ENCODE measurements at regions not wholly inside any gene's neighbourhood (a gene's known extent, or its start where the extent isn't known, plus 50 kb on each side); places are given as distances from the start of the nearest gene placed in this dataset.

GRCh38 chr3:165640031-165640430 is 197.2 kb downstream of the BCHE start:
- TF ChIP-seq FOXP4 (CRISPR knock-in tag; IDR thresholded peaks at IDR 0.05) (no peak), ZNF333 (CRISPR knock-in tag; IDR thresholded peaks at IDR 0.05; ENCODE audit: borderline replicate concordance) (no peak), SRF (IDR thresholded peaks at IDR 0.05; ENCODE audit: low read depth, low read length) (no peak), NFIC (IDR thresholded peaks at IDR 0.05; ENCODE audit: low read length) (no peak), EZH2 (conservative IDR thresholded peaks at IDR 0.05; ENCODE audit: low read depth, low read length) (no peak), SIX1 (CRISPR knock-in tag; IDR thresholded peaks at IDR 0.05; ENCODE audit: borderline replicate concordance) (no peak), GFI1 (CRISPR knock-in tag; IDR thresholded peaks at IDR 0.05; ENCODE audit: borderline replicate concordance) (no peak)
- TF ChIP-seq, protein P1, sequence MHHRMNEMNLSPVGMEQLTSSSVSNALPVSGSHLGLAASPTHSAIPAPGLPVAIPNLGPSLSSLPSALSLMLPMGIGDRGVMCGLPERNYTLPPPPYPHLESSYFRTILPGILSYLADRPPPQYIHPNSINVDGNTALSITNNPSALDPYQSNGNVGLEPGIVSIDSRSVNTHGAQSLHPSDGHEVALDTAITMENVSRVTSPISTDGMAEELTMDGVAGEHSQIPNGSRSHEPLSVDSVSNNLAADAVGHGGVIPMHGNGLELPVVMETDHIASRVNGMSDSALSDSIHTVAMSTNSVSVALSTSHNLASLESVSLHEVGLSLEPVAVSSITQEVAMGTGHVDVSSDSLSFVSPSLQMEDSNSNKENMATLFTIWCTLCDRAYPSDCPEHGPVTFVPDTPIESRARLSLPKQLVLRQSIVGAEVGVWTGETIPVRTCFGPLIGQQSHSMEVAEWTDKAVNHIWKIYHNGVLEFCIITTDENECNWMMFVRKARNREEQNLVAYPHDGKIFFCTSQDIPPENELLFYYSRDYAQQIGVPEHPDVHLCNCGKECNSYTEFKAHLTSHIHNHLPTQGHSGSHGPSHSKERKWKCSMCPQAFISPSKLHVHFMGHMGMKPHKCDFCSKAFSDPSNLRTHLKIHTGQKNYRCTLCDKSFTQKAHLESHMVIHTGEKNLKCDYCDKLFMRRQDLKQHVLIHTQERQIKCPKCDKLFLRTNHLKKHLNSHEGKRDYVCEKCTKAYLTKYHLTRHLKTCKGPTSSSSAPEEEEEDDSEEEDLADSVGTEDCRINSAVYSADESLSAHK (CRISPR knock-in tag; IDR thresholded peaks at IDR 0.05; ENCODE audit: borderline replicate concordance) = no peak
